ENCODE measurements at regions not wholly inside any gene's neighbourhood (a gene's known extent, or its start where the extent isn't known, plus 50 kb on each side); places are given as distances from the start of the nearest gene placed in this dataset.

- TF ChIP-seq CTCF (IDR thresholded peaks at IDR 0.05; ENCODE audit: insufficient read depth, low read length) (no peak), POLR2AphosphoS5 (IDR thresholded peaks at IDR 0.05; ENCODE audit: low read depth) (no peak), GABPA (IDR thresholded peaks at IDR 0.05; ENCODE audit: low read depth) (no peak), SPI1 (IDR thresholded peaks at IDR 0.05; ENCODE audit: borderline replicate concordance, low read depth) (no peak), REST (IDR thresholded peaks at IDR 0.05; ENCODE audit: insufficient replicate concordance, low read depth) (no peak)
Measured at GRCh38 chr12:71385155-71385554, 54.4 kb upstream of the LGR5 start.
